HG02852 (cell line): ENCODE measurements at regions not wholly inside any gene's neighbourhood (a gene's known extent, or its start where the extent isn't known, plus 50 kb on each side); places are given as distances from the start of the nearest gene placed in this dataset.
"Not testable (repeated sequence)": the region's sequence is repeated elsewhere in the genome, so short reads cannot be mapped to it uniquely, and the experiment has no call there.

Source experiments
- ATAC-seq: cut with Tn5 transposase; IDR thresholded peaks from one replicate; pipeline ENCODE4 v1.9.1; 2021; ENCODE audit warnings: mild to moderate bottlenecking, moderate library complexity; ENCODE audit not compliant: unreplicated experiment

- ATAC-seq = not testable (repeated sequence)
Measured at GRCh38 chr5:133857595-133858313, 110.7 kb downstream of the C5orf15 start.

GRCh38 chr5:133854554-133854953 lies 113.9 kb downstream of the C5orf15 start:
- ATAC-seq = no peak

- no peak for ATAC-seq
Measured at GRCh38 chr5:133853646-133854365, 114.6 kb downstream of the C5orf15 start.

- no peak for ATAC-seq
Measured at GRCh38 chr5:133851521-133851920, 116.9 kb downstream of the C5orf15 start.

- ATAC-seq = no peak
Measured at GRCh38 chr5:133850811-133851210, 117.6 kb downstream of the C5orf15 start.

GRCh38 chr5:133849116-133849515 lies 119.3 kb downstream of the C5orf15 start:
- no peak for ATAC-seq

- ATAC-seq = no peak
Measured at GRCh38 chr5:133848341-133848811, 120.0 kb downstream of the C5orf15 start.

GRCh38 chr5:133847886-133848285 lies 120.5 kb downstream of the C5orf15 start:
- no peak for ATAC-seq

GRCh38 chr5:133847301-133847700 lies 121.1 kb downstream of the C5orf15 start:
- no peak for ATAC-seq

- ATAC-seq = peak; percentile 34
Measured at GRCh38 chr5:133846478-133847226, 121.8 kb downstream of the C5orf15 start.

- no peak for ATAC-seq
Measured at GRCh38 chr5:133845271-133845670, 123.2 kb downstream of the C5orf15 start.

GRCh38 chr5:133844836-133845235 lies 123.6 kb downstream of the C5orf15 start:
- ATAC-seq = no peak

- no peak for ATAC-seq
Measured at GRCh38 chr5:133843911-133844310, 124.5 kb downstream of the C5orf15 start.

- no peak for ATAC-seq
Measured at GRCh38 chr5:133842846-133843611, 125.4 kb downstream of the C5orf15 start.

GRCh38 chr5:133841831-133842750 lies 126.3 kb downstream of the C5orf15 start:
- ATAC-seq = no peak

GRCh38 chr5:133840168-133840567 lies 128.3 kb downstream of the C5orf15 start:
- no peak for ATAC-seq

GRCh38 chr5:133839721-133840120 lies 128.7 kb downstream of the C5orf15 start:
- no peak for ATAC-seq

- no peak for ATAC-seq
Measured at GRCh38 chr5:133839090-133839489, 129.3 kb downstream of the C5orf15 start.

GRCh38 chr5:133838286-133838685 lies 130.1 kb downstream of the C5orf15 start:
- no peak for ATAC-seq
